ENCODE measurements at regions not wholly inside any gene's neighbourhood (a gene's known extent, or its start where the extent isn't known, plus 50 kb on each side); places are given as distances from the start of the nearest gene placed in this dataset.

- H3K4me3 ChIP-seq, result no peak overlapping the region
- CTCF ChIA-PET, result interaction anchor here (1.1 kb wide), 1 partner anchor 25 kb away, joined by 3 read pairs; no protein-coding TSS in a partner anchor
- H3K4me1 ChIP-seq, result no peaks in the 10 kb centered on the region
- DNase-seq (ENCODE audit: low read depth in 1 of 2, low spot score in 1 of 2) (no peak), ATAC-seq (no peak), FAIRE-seq (no peak)
- WGBS (ENCODE audit: missing lambda C conversion rate), result 20% methylated on average over 6 of the region's 6 CpGs
- H3K9me3 ChIP-seq, result peaks cover 14% of the 10 kb centered on the region; the same call in 2 of the 3 replicates
- H3K27ac ChIP-seq, result no peak overlapping the region
- no peak overlapping the region for H3K4me2 ChIP-seq
- POLR2A ChIA-PET, result no interaction called here
- TF ChIP-seq ATOH8 (CRISPR knock-in tag; IDR thresholded peaks at IDR 0.05; ENCODE audit: low read depth) (no peak), HOXA7 (CRISPR knock-in tag; IDR thresholded peaks at IDR 0.05) (no peak), KDM5A (IDR thresholded peaks at IDR 0.05) (no peak), EHF (CRISPR knock-in tag; IDR thresholded peaks at IDR 0.05) (no peak), GATA3 (IDR thresholded peaks at IDR 0.05; ENCODE audit: borderline replicate concordance) (no peak), CHD2 (IDR thresholded peaks at IDR 0.05; ENCODE audit: low read length, partially characterized antibody) (no peak), EP300 (IDR thresholded peaks at IDR 0.05) (no peak), NR3C1 (IDR thresholded peaks at IDR 0.05) (no peak), CEBPB (IDR thresholded peaks at IDR 0.05) (no peak), CBX8 (IDR thresholded peaks at IDR 0.05) (no peak)
Observed at GRCh38 chr2:82498777-82499443, 1960.2 kb downstream of the SUCLG1 start.

- FAIRE-seq, result no peak
- DNase-seq (ENCODE audit: low read depth in 1 of 2, low spot score in 1 of 2), result no peak
- Histone ChIP-seq H3K9me3 (peaks cover 13% of the 10 kb centered on the region; the same call in 1 of the 3 replicates), H3K4me1 (no peaks in the 10 kb centered on the region), H3K27ac (no peak overlapping the region), H3K4me2 (no peak overlapping the region), H3K4me3 (no peak overlapping the region)
- TF ChIP-seq EHMT2 (IDR thresholded peaks at IDR 0.05; ENCODE audit: low read depth), result no peak
- no peak for TF ChIP-seq FOXS1 (CRISPR knock-in tag; IDR thresholded peaks at IDR 0.05)
- no peak for TF ChIP-seq PHF8 (IDR thresholded peaks at IDR 0.05; ENCODE audit: borderline replicate concordance, low read depth)
- no peak for TF ChIP-seq MYC (IDR thresholded peaks at IDR 0.05; ENCODE audit: borderline replicate concordance, low read length)
- POLR2A ChIA-PET, result no interaction called here
- CTCF ChIA-PET, result no interaction called here
- ATAC-seq, result no peak
- 4% methylated on average over 5 of the region's 5 CpGs for WGBS (ENCODE audit: missing lambda C conversion rate)
Observed at GRCh38 chr2:82494739-82495138, 1964.3 kb downstream of the SUCLG1 start.

- H3K9me3 ChIP-seq, result peaks cover 13% of the 10 kb centered on the region; the same call in 1 of the 3 replicates
- ChIA-PET POLR2A (no interaction called here), CTCF (no interaction called here)
- H3K4me3 ChIP-seq, result no peak overlapping the region
- DNase-seq (ENCODE audit: low read depth in 1 of 2, low spot score in 1 of 2) (no peak), FAIRE-seq (no peak), ATAC-seq (no peak)
- WGBS (ENCODE audit: missing lambda C conversion rate), result 9% methylated on average over 1 of the region's 1 CpG
- TF ChIP-seq ZC3H11A (IDR thresholded peaks at IDR 0.05) (no peak), RAD21 (conservative IDR thresholded peaks at IDR 0.05 in 1 of 2, IDR thresholded peaks at IDR 0.05 in 1 of 2) (no peak), RCOR1 (IDR thresholded peaks at IDR 0.05; ENCODE audit: low read depth, low read length) (no peak), TP53 (CRISPR knock-in tag; IDR thresholded peaks at IDR 0.05) (no peak), ESRRA (IDR thresholded peaks at IDR 0.05; ENCODE audit: borderline replicate concordance, low read length) (no peak), FOSL2 (IDR thresholded peaks at IDR 0.05) (no peak), FOSL2 (CRISPR knock-in tag; IDR thresholded peaks at IDR 0.05) (no peak), JUN (IDR thresholded peaks at IDR 0.05) (no peak), MAZ (IDR thresholded peaks at IDR 0.05; ENCODE audit: borderline replicate concordance, low read depth, low read length) (no peak), JUNB (IDR thresholded peaks at IDR 0.05) (no peak)
- H3K4me2 ChIP-seq, result no peak overlapping the region
- no peaks in the 10 kb centered on the region for H3K4me1 ChIP-seq
- no peak overlapping the region for H3K27ac ChIP-seq
Observed at GRCh38 chr2:82491591-82491990, 1967.5 kb downstream of the SUCLG1 start.
